Calu3 (cell line): ENCODE measurements at regions not wholly inside any gene's neighbourhood (a gene's known extent, or its start where the extent isn't known, plus 50 kb on each side); places are given as distances from the start of the nearest gene placed in this dataset. TPM values are rescaled to one million over a fixed set of nuclear protein-coding genes. Genes with fewer than 3 reads are reported as not detected.
"Not testable (repeated sequence)": the region's sequence is repeated elsewhere in the genome, so short reads cannot be mapped to it uniquely, and the experiment has no call there.

Experiments
- BruUV-seq: library from RNA; stranded (reverse); fragments of 400-500 nt; replicated peaks from 2 replicates; lab custom pipeline; 2021; lab: Mats Ljungman, UMichigan
- CTCF ChIA-PET: fragments of 300-600 bp; sonication (Branson Sonifier 250); formaldehyde crosslinking; loops from one replicate; lab custom pipeline; 2022; ENCODE audit warnings: antibody characterized with exemption; lab: Charles Lee
- DNase-seq: peaks from one replicate; pipeline ENCODE4 v3.0.0; 2022
- H3K27ac Mint-ChIP-seq: one replicate; pipeline ENCODE4 v1.8.0; 2022; ENCODE audit warnings: mixed read lengths; ENCODE audit not compliant: unreplicated experiment
- H3K27me3 Mint-ChIP-seq: one replicate; pipeline ENCODE4 v1.8.0; 2022; ENCODE audit warnings: mixed read lengths; ENCODE audit not compliant: unreplicated experiment
- H3K36me3 Mint-ChIP-seq: one replicate; pipeline ENCODE4 v1.8.0; 2022; ENCODE audit warnings: mild to moderate bottlenecking, moderate library complexity, mixed read lengths; ENCODE audit not compliant: insufficient read depth, unreplicated experiment
- H3K4me1 Mint-ChIP-seq: one replicate; pipeline ENCODE4 v1.8.0; 2022; ENCODE audit warnings: mild to moderate bottlenecking, low read depth, mixed read lengths; ENCODE audit not compliant: unreplicated experiment
- H3K4me3 Mint-ChIP-seq: one replicate; pipeline ENCODE4 v1.8.0; 2022; ENCODE audit warnings: mild to moderate bottlenecking, low read depth, moderate library complexity, mixed read lengths; ENCODE audit not compliant: unreplicated experiment
- H3K9me3 Mint-ChIP-seq: one replicate; pipeline ENCODE4 v1.8.0; 2022; ENCODE audit warnings: low read depth, mixed read lengths; ENCODE audit not compliant: unreplicated experiment
- CTCF ChIP-seq: fragments of 200-600 bp; IDR thresholded peaks from one replicate; pipeline ENCODE4 v1.8.0; 2022; ENCODE audit warnings: antibody characterized with exemption; ENCODE audit not compliant: unreplicated experiment
- intact Hi-C: fragments of 100-400 bp; cut with micrococcal nuclease; formaldehyde crosslinking; loops from one replicate; pipeline ENCODE4 v1.10.0; 2022; ENCODE audit not compliant: unreplicated experiment
- microRNA-seq: library from miRNA; unstranded; fragments of <30 nt; microRNA quantifications from one replicate; pipeline ENCODE4 v1.2.0, GENCODE V29; 2022

- Mint-ChIP-seq H3K27ac (no peak overlapping the region), H3K27me3 (no peaks in the 10 kb centered on the region), H3K9me3 (no peaks in the 10 kb centered on the region), H3K4me3 (no peak overlapping the region), H3K36me3 (no peaks in the 10 kb centered on the region), H3K4me1 (peaks cover 23% of the 10 kb centered on the region)
- DNase-seq = no peak
- TF ChIP-seq CTCF = no peak
- BruUV-seq = no TSS peak
- intact Hi-C loops = no loop called here
- CTCF ChIA-PET = no interaction called here
Observed at GRCh38 chr4:174387721-174388120, 104.0 kb downstream of the CEP44 start.

GRCh38 chr4:174387143-174387542, 103.4 kb downstream of the CEP44 start:
- Mint-ChIP-seq H3K36me3 (no peaks in the 10 kb centered on the region), H3K27ac (no peak overlapping the region), H3K4me1 (peaks cover 27% of the 10 kb centered on the region), H3K4me3 (no peak overlapping the region), H3K9me3 (no peaks in the 10 kb centered on the region), H3K27me3 (no peaks in the 10 kb centered on the region)
- BruUV-seq = no TSS peak
- intact Hi-C loops = no loop called here
- CTCF ChIA-PET = no interaction called here
- no peak for TF ChIP-seq CTCF
- no peak for DNase-seq

GRCh38 chr4:174383783-174384182, 100.1 kb downstream of the CEP44 start:
- H3K27me3 Mint-ChIP-seq = no peaks in the 10 kb centered on the region
- intact Hi-C loops = no loop called here
- no peak overlapping the region for H3K4me3 Mint-ChIP-seq
- CTCF ChIA-PET = no interaction called here
- no peak for DNase-seq
- no peak overlapping the region for H3K27ac Mint-ChIP-seq
- H3K9me3 Mint-ChIP-seq = no peaks in the 10 kb centered on the region
- no peak for TF ChIP-seq CTCF
- peaks cover 18% of the 10 kb centered on the region for H3K4me1 Mint-ChIP-seq
- BruUV-seq = no TSS peak
- H3K36me3 Mint-ChIP-seq = no peaks in the 10 kb centered on the region

DNA sequence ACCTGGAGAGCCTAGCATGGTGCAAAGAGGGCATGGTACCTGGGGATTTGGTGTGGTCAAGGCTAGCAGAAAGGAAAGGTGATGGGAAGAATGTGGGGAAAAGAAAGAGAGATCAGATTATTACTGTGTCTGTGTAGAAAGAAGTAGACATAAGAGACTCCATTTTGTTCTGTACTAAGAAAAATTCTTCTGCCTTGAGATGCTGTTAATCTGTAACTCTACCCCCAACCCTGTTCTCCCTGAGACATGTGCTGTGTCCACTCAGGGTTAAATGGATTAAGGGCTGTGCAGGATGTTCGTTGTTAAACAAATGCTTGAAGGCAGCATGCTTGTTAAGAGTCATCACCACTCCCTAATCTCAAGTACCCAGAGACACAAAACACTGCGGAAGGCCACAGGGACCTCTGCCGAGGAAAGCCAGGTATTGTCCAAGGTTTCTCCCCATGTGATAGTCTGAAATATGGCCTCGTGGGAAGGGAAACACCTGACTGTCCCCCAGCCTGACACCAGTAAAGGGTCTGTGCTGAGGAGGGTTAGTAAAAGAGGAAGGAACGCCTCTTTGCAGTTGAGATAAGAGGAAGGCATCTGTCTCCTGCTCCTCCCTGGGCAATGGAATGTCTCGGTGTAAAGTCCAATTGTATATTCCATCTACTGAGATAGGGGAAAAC, 99.4 kb downstream of the CEP44 start:
- BruUV-seq, H3K4me3 Mint-ChIP-seq: not testable (repeated sequence)

More for the DNA sequence above, 99.4 kb downstream of the CEP44 start:
- H3K27me3 Mint-ChIP-seq, H3K9me3 Mint-ChIP-seq, H3K36me3 Mint-ChIP-seq, CTCF ChIA-PET, H3K27ac Mint-ChIP-seq, intact Hi-C loops, DNase-seq: not testable (repeated sequence)
- H3K4me1 Mint-ChIP-seq = peaks cover 18% of the 10 kb centered on the region

Small RNA genes lying in the stretch of these regions (microRNA-seq; reads per million reads assigned to microRNA genes)
- not detected for gene MIR4276
